GM19452 (cell line): ENCODE measurements at regions not wholly inside any gene's neighbourhood (a gene's known extent, or its start where the extent isn't known, plus 50 kb on each side); places are given as distances from the start of the nearest gene placed in this dataset.

Experiments
- ATAC-seq: cut with Tn5 transposase; IDR thresholded peaks from one replicate; pipeline ENCODE4 v1.9.1; 2021; ENCODE audit not compliant: unreplicated experiment

DNA sequence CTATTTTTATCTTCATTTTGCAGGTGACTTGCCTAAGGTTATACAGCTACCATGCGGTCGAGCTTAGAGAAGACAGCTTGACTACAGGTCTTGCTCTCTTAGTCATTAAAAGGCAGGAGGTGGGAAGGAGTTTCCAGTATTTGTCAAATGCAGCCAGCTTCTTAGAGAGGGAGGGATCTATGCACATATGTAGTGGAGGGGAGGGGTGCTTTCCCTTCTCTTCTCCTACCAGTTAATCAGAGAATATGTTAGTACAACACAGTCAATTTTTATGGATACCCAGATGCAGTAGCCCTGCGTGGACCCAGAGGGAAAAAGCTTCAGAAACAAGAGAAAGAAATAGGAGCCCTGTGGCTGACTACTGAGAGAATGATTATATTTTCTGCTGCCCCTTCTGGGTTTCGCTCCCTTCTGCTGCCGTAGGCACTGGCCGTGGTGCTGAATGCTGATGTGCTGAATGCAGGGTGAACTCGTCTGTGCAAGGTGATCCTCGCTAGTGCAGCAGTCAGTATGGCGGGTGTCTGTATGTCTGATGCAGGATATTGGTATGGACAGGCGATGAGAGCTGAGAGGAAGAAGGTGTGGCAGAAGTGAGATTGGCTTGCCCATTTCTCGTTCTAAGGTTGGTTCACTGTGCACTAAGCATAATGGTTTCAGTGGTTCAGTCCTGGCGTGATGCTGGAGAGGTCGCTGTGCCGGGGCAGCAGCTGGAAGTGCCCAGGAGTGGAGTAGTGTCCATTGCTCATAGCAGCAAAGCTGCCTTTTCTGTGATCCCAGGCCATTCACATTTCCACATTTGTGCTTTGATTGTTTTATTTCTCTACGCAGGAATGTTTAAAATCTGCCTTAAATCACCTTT, 189.2 kb upstream of the PODXL start:
- ATAC-seq, result no peak

DNA sequence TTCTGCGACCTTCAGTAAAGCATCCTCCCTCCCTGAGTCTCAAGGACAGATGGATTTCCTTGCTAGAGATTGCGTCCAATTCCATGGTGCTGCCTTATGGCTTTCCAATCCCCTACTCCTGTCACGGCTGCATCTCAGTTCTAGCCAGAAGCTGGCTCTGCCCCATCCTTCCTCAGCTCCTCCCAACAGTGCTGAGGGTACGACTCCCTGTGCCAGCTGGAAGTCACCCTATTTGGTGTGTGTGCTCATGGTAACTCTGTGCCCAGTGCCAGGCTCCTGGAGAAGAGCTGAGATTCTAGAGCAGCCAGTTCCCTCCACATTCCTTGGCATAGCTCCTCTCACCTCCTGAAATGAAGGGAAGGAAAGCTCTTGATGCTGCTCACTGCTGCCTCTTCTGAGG, 185.0 kb upstream of the PODXL start:
- no peak for ATAC-seq

DNA sequence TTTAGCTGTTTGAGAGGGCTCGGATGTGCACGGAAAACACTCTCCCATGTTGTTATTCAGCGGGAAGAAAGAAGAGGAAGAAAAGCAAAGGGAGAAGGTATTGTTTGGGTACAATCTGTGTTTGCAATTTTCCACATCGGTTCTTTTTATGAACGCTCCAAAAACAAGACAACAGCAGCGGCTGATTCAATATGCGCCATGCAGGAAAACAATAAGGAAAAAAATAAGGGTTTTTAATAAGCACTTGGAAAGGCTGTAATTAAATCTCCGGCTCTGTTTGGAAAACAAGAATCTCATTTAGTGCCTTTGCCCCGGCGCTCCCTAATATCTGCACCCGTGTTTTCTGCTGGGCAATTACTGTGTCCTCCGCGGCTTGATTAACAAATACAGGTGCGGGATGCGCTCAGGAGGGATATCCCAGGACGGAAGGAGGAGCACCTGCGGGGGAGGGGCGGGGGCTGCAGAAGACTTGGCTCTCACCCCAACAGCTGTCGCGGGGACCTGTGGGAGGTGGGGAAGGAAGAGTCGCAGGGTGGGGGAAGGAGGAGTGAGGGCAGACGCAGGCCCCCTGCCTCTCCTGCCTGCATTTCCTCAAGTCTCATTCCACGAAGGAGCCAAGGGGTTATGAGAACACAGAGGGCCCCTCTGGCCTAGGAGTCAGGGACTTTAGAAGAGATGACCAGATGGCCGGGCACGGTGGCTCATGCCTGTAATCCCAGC, 181.5 kb upstream of the PODXL start:
- ATAC-seq, result no peak

DNA sequence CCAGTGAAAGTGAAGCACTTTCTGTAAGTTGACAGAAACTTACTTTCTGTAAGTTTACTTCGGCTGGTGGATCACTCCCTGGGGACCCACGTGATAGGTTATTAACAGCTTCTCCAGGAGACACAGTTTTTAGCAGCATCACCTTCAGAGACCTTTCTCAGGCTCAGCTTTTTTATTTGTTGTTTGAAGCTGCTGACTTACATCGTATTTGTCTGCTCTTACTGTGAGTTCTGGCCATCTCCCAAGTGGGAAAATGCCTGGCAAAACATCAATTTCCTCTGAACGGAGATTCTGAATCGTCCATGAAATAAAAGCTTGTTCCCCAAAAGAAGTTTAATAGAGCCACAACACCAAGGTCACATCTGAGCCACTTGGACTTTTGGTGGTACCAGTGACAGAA, 178.7 kb upstream of the PODXL start:
- ATAC-seq, result no peak

DNA sequence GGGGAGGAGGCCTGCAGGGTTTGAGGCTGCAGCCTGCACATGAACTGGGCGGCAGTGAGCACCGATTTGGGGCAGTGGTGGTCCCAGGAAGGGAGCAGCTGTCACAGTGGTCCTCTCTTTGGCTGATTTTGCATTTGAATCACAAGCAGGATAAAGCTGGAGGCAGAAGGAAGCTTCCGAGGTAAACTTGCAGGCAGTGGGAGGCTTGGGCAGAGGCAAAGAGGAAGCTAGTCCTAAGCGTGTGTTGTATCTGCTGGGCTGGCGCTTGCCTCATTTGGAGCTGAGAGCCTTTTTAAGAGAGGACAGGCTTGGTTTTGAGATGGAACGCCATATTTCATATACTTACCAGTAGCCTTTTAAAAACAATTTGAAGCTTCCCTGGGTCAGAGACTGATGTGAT, 177.2 kb upstream of the PODXL start:
- ATAC-seq, result no peak

DNA sequence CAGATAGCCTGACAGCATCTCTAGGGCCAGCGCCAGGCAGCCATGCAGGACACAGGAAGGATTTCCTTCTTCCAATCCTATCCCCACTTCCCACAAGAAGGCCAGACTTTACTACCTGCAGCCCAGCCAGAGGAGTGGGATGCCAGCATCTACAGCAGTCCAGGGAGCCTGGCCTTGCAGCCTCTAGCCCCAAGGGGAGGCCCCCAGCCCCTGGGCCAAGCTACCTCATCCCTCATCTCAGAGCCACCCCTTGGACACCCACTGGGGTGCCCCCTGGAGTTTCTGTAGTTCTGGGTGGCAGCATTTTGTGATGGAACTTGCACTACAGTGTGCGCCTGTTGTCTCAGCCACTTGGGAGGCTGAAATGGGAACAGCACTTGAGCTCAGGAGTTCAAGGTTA, 170.8 kb upstream of the PODXL start:
- ATAC-seq, result no peak

DNA sequence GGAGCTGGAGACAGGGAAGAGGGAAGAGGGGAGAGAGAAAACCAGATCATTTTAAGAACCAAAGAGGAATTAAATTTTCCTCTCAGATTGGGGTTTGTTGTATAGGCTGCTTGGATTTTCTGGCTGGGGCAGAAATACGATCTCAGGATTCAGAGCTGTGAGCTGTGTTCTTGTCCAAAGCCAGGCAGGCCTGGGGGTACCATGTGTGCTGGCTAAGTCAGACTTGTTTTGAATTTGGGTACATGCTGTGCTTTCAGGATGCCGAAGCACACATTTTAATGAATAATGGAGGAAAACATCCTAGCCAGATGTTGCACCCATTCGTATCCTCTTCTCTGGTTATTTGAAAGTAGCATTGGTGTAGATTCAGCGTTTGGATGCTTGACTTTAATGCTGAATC, 170.3 kb upstream of the PODXL start:
- no peak for ATAC-seq

DNA sequence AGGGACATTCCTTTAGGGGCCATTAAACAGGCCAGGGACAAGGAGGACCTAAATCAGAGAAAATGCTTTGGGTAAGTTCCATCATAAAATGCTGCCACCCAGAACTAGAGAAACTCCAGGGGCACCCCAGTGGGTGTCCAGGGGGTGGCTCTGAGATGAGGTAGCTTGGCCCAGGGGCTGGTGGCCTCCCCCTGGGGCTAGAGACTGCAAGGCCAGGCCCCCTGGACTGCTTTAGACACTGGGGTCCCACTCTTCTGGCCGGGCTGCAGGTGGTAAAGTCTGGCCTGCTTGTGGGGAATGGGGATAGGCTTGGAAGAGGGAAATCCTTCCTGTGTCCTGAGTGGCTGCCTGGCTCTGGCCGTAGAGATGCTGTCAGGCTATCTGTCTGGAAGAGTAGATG, 169.6 kb upstream of the PODXL start:
- ATAC-seq, result no peak

DNA sequence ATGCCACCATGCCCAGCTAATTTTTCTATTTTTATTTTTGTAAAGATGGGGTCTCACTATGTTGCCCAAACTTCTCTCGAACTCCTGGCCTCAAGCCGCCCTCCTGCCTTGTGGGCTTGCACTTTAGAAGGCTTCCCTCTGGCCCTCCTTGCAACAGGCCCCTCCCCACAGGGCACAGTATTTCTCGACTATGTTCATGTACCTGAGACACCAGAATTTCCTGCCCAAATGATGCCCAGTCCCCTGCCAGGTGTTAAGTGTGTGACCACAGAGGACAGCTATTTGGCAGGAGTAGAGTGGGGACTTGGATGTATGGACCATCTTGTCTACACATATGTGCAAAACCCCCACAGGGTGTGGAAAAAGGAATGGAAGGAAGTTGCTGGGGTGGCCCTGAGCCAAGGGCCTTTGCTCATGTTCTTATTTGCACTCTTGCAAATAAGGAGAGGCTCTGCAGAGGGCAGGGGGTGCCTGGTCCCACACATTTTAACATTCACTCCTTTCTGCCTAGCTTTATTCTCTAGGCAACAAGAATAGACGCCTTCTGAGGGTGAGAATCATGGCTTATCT, 168.4 kb upstream of the PODXL start:
- no peak for ATAC-seq

DNA sequence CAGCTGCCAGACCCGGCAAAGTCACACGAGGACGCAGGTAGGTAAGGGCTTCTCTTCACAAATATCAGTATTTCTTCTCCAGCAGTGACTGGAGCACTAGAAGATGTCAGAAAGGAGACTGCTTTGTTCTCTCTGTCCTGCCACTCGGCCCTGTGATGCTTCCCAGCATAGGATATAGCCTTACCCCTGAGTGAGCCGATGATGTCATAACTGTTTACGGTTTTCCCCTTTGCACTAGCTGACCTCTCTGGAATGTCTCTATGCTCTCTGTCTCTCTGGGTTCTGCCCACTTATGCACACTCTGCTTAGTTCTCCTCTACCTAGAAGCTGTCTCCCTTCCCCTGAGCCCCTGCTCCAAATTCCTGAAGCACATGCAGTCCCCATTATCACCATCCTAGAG, 167.5 kb upstream of the PODXL start:
- no peak for ATAC-seq

DNA sequence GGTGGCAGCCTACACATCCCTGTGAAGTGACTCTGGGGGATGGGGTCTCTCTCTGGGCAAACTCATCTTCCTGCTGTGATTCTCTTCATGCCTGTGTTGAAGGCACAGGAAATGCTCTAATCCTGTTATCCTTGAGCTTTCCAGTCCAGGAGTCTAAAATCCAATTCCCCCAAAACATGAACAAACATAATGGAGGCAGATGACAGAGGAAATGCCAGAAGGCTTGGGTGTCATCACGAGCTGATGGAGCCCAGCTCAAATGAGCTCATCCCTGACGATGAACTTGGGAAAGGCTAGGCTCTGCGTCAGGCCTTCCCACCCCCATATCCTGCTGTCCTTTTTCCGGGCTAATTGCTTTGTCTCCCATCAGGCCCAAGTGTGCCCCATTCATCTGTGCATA, 165.9 kb upstream of the PODXL start:
- ATAC-seq, result no peak

DNA sequence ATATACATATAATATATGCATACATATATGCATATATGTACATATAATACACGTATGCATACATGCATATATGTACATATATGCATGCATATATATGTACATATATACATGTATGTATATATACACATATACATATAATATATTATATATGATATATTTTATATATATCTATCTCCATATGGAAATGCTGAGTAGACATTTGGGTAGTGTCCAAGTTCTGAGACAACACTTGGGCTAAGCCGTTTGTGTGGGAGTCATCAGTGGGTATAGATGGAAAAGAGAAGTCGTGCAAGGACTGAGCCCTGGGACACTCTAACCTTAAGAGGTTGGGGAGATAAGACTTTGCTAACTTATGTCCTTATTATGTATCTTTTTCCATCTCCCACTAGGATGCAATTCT, 165.2 kb upstream of the PODXL start:
- no peak for ATAC-seq

DNA sequence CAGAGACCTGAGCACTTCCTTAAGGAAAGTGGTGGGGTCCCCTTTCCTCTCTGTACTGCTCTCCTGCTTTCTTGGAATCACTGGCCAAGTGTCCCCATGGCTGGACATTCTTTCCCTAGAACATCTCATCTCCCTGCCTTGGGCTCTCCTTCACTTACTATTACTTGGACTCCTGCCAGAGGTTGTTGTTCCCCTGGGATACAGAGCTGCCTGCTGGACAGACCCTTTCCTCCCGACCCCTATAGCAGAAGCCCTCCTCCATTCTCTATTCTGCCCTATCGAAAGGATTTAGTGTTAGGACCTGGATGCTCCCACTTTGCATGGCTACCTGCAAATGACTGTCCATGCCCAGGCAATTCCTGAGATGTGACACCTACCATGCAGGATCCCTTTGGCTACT, 164.3 kb upstream of the PODXL start:
- ATAC-seq, result no peak

DNA sequence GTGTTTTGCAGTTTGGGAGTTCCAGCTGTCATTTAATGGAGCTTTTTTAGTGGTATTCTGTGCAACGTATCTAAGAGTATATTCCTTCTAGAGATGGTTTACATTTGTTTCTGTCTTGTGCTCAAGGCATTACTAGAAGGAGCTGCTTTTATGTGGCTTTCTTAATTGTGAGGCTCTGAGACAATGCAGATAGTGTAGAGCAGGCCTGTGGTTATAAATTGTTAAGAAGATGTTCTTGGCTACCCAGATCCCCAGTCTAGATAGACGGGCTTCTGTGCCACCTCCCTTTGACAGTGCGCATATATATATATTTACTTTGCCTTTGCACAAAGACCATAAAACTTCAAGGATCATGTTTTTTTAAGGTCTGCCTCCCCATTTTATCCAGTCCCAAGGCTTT, 160.8 kb upstream of the PODXL start:
- no peak for ATAC-seq

DNA sequence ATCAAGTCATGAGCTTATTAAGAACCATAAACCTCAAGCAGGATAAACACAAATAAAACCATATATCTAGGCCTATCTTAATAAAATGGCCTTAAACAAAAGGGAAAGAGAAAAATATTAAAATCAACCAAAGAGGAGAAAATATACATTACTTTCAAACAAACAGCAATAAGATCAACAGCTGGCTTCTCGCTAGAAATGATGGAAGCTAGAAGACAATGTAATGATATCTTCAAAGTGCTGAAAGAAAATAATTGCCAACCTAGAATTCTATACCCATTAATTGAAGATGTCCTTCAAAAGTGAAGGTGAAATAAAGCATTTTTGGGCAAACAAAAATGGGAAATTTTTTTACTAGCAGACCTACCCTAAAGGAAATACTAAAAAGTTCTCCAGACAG, 142.9 kb upstream of the PODXL start:
- no peak for ATAC-seq

DNA sequence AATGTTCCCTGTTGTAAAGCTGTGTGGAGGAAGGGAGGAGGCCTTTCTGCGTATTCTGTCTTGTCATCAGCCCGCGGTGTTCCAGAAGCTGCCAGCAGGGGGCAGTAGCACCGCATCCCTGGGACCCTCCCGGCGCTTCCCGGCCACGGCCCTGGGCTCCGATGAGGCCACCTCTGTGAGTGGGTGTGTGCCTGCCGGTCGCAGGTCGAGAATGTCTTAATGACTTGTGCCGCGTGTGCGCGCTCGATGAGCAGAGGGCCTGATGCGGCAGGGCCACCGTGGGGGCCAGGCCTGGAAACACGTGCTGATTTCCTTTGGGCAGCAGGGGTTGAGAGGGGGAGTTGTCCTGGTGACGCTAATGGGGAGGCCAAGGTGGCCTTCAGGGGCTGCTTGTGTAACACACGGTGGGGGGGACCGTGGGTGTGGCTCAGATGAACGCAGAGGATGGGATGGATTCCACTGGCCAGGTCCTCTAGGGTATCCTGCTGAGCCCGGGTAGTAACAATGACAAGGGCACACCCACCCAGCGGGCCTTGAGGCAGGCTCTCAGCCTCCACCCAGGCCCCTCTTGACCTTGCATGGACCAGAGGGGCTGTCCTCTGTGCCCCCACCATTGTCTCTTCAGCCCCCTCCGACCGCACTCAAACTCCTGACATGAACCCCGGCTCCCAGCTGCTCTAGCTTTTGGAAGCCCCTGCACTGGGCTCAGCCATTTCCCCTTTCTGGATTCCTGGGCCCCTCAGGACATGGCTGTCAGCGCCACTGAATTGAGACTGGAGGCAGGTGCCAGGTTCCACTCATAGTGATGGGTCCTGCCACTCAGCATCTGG, 135.9 kb upstream of the PODXL start:
- ATAC-seq, result no peak

DNA sequence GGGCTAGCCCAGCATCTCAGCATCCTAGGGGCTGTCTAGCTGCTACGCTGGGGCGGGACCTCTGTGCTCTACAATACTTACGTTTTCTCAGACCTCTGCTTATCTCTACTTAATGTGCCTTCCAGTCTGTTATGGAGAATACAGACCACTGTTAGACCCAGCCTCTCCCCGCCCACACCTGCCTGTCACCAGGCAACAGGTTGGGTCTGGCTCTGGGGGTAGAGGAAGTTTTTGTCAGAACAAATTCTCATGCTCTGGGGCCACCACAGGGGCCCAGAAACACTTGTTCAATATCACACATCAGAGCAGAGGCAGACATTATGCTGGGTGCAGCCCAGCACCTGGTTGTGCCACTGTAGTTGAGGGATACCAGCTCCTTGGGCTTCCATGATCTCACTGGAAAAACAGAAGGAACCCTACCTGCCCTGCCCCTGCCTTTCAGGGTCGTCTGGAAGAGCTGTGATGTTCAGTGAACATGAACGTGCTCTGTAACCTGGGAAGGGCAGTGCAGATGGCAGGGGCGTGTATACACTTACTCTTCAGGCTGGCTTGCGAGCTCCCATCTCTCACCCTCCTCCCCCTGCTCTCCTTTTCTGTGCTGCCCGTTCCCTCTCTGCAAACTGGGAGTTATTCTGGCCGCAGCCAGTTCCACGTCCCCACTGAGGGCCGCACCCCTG, 135.2 kb upstream of the PODXL start:
- no peak for ATAC-seq

DNA sequence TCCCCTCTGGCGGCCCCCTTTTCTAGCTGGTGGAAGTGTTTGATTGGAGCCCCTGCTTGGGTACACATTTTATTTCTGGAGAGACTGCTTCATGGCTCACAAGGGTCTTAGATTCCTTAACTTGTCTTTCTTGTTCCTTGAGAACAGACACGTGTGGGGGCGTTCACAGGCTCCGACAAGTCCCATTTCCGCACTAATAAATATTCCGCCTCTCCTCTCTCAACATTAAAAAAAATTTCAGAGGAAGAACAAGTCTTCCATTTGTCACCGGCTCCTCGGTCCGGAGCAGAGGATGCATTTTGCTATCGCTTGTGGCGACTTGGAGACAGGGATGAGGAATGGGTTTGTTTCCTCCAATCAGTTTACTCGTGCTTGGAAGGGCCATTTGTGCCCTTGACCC, 134.0 kb upstream of the PODXL start:
- ATAC-seq, result no peak

DNA sequence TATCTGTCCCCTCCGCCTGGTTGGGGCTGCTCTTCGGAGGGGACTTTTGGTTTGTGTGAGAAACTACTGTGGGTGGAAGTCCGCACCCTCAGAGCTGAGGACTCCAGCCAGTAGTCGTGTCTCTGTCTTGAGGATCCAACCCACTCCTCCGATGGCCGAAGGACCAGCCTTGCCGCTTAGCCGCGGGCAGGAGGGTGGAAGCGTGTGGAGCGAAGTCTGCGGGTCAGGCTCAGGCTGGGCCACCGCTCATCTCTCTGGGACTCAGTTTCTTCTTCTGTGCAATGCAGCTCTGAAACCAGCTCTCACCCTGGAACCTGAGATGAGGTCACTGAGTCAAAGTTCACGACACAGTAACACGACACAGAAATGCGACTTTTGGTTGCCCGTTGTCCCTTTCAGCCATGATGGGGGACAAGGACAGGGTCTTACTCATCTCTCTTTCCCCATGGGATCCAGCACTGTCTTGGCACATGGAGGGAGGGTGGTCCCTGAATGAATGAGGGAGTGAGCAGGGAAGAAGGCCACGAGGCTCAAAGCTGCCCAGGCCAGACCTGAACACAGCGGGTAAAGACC, 133.3 kb upstream of the PODXL start:
- ATAC-seq, result no peak
